Fibroblast of pulmonary artery (primary cell): ENCODE measurements at regions not wholly inside any gene's neighbourhood (a gene's known extent, or its start where the extent isn't known, plus 50 kb on each side); places are given as distances from the start of the nearest gene placed in this dataset.

Source experiments
- DNase-seq: peaks from one replicate; pipeline ENCODE4 v3.0.0-alpha.2; 2010; ENCODE audit warnings: low read depth
- H3K4me3 ChIP-seq: replicated peaks from 2 replicates; pipeline ENCODE4 v1.5.1; 2011; ENCODE audit warnings: low read depth, mild to moderate bottlenecking, control low read depth, low read length, moderate library complexity
- CTCF ChIP-seq: IDR thresholded peaks from 2 replicates; pipeline ENCODE4 v1.5.1; 2011; ENCODE audit warnings: mild to moderate bottlenecking, control low read depth, low read length, inconsistent platforms; ENCODE audit errors: missing control alignments

DNA sequence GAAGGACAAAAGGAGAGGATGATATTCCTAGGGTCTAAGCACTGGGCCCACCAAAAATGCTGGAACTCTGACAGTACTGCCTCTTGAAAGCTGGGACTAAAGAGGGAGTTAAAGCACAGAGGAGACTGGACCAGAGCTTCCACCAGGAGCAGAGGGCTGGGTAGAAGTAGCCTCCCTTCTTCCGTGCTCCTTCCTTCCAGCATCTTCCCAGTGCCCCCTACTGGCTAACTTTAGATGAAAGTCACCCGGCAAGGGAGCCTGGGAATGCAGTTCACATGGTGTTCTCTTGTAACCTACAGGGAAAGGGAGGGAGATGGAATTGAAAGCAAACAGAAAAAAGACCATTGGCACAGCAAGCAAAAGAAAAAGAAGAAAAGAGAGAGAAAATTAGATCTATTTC is 106.1 kb upstream of the COL8A1 start:
- H3K4me3 ChIP-seq: no peak overlapping the region
- peak; percentile 88 for TF ChIP-seq CTCF
- DNase-seq: peak; percentile 86

DNA sequence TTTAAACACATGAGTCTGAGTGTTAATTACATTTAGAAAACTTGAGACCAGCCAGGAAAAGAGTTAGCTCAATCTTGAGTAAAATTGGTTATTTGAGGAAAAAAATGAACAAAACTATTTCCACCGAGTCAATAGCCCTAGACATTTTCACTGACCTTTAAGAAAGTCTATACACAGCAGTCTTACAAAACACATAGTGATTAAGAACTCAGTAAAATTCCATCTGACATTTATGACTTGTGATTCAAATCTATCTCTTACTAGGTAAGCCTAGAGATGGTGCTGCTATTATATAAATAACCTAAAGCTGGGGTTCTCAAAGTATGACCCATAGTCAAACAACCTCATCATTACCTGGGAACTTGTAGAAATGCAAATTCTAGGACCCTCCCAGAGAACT is 109.1 kb upstream of the COL8A1 start:
- no peak overlapping the region for H3K4me3 ChIP-seq
- TF ChIP-seq CTCF: no peak
- DNase-seq: no peak

DNA sequence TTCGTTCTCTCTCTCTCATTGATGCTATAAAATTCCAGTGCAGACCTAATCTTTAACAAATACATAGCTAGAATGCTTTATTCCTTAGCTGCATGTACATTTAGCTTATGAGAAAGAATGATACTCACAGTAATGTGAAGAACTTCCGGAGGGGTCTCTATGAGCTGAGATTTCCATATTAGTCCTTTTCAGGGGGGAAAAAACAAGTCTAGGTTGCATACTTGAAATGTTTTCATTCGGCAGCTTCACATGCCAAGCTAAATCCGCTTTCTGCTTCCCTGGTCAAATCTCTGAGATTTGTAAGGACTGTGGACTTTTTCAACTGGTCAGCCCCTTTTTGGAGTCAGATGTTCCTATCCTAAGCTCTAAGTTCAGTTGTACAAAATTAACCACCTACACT is 111.5 kb upstream of the COL8A1 start:
- DNase-seq: peak; percentile 59
- H3K4me3 ChIP-seq: no peak overlapping the region
- TF ChIP-seq CTCF: no peak

DNA sequence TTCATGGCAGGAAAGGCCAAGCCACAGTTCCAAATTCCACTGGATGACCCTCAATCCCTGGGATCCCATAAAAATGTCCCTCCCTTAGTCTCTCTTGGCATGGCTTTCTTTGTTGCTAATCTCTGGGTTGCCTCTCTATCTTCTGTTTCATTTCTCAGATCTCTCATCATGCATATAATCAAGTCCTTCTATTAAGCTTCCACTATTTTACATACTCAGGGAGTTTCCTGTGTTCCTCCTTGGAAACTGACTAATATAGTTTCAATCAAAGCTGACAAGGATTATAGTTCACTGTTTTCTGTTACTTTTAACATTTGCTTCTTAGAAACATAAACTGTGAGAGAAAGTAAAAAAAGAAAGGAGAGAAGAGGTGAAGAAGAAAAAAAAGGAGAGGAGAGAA is 113.8 kb upstream of the COL8A1 start:
- no peak overlapping the region for H3K4me3 ChIP-seq
- TF ChIP-seq CTCF: no peak
- no peak for DNase-seq

GRCh38 chr3:99523431-99524127 is 114.8 kb upstream of the COL8A1 start:
- no peak for TF ChIP-seq CTCF
- DNase-seq: no peak

GRCh38 chr3:99522147-99522546 is 116.2 kb upstream of the COL8A1 start:
- TF ChIP-seq CTCF: no peak
- H3K4me3 ChIP-seq: no peak overlapping the region
- no peak for DNase-seq

More at GRCh38 chr3:99523431-99524127, 114.8 kb upstream of the COL8A1 start:
- no peak overlapping the region for H3K4me3 ChIP-seq

DNA sequence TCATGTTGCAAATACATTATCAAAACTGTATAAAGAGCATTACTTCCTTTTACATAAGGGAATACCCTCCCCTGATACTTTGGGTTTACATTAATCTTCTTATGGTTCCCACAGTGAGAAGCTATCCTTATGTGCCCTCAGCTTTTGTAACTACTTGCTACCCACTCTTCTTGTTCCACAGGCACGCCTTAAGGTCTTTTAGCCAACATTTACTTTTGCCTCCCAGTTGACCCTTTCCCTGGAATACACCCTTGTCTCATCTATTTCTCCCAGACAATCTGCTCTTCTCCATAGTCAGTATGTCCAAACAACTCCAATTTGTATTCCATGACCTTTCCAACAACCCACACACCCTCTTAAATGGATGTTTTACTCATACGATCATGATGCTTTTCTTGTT is 116.8 kb upstream of the COL8A1 start:
- no peak for DNase-seq
- no peak for TF ChIP-seq CTCF
- no peak overlapping the region for H3K4me3 ChIP-seq
